ENCODE measurements at regions not wholly inside any gene's neighbourhood (a gene's known extent, or its start where the extent isn't known, plus 50 kb on each side); places are given as distances from the start of the nearest gene placed in this dataset.

GRCh38 chr10:129288999-129289584 lies 177.9 kb upstream of the MGMT start:
- no peak for TF ChIP-seq CTCF (IDR thresholded peaks at IDR 0.05)
- TF ChIP-seq EP300 (IDR thresholded peaks at IDR 0.05) = no peak
- TF ChIP-seq POLR2A (IDR thresholded peaks at IDR 0.05) = no peak
- H3K27me3 ChIP-seq = no peaks in the 10 kb centered on the region
- H3K4me3 ChIP-seq = no peak overlapping the region
- no peak overlapping the region for H3K27ac ChIP-seq
- no peak for DNase-seq
- intact Hi-C loops (cut with DNase I) = no loop called here
- no peaks in the 10 kb centered on the region for H3K9me3 ChIP-seq
- WGBS, 3 donors = 41 to 55% (median 43%) methylated on average over 6 of the region's 6 CpGs
- H3K36me3 ChIP-seq = no peaks in the 10 kb centered on the region
- no peaks in the 10 kb centered on the region for H3K4me1 ChIP-seq (ENCODE audit: insufficient read depth)

GRCh38 chr10:129293991-129294700 lies 172.9 kb upstream of the MGMT start:
- no peaks in the 10 kb centered on the region for H3K36me3 ChIP-seq
- H3K9me3 ChIP-seq = no peaks in the 10 kb centered on the region
- no peak for TF ChIP-seq CTCF (IDR thresholded peaks at IDR 0.05)
- no peak for TF ChIP-seq EP300 (IDR thresholded peaks at IDR 0.05)
- TF ChIP-seq POLR2A (IDR thresholded peaks at IDR 0.05) = no peak
- H3K4me3 ChIP-seq = no peak overlapping the region
- no peaks in the 10 kb centered on the region for H3K27me3 ChIP-seq
- no peak overlapping the region for H3K27ac ChIP-seq
- intact Hi-C loops (cut with DNase I) = no loop called here
- WGBS, 3 donors = 70 to 78% (median 78%) methylated on average over 2 of the region's 2 CpGs
- no peak for DNase-seq
- no peaks in the 10 kb centered on the region for H3K4me1 ChIP-seq (ENCODE audit: insufficient read depth)

- no peaks in the 10 kb centered on the region for H3K4me1 ChIP-seq (ENCODE audit: insufficient read depth)
- no peaks in the 10 kb centered on the region for H3K36me3 ChIP-seq
- WGBS, 3 donors = 78 to 89% (median 85%) methylated on average over 3 of the region's 3 CpGs
- TF ChIP-seq EP300 (IDR thresholded peaks at IDR 0.05) (no peak), POLR2A (IDR thresholded peaks at IDR 0.05) (no peak), CTCF (IDR thresholded peaks at IDR 0.05) (no peak)
- DNase-seq = no peak
- intact Hi-C loops (cut with DNase I) = no loop called here
- no peaks in the 10 kb centered on the region for H3K9me3 ChIP-seq
- no peak overlapping the region for H3K27ac ChIP-seq
- no peak overlapping the region for H3K4me3 ChIP-seq
- H3K27me3 ChIP-seq = no peaks in the 10 kb centered on the region
Observed at GRCh38 chr10:129294944-129295343, 172.1 kb upstream of the MGMT start.

GRCh38 chr10:129305046-129305445 lies 162.0 kb upstream of the MGMT start:
- no peak for TF ChIP-seq EP300 (IDR thresholded peaks at IDR 0.05)
- no peak for TF ChIP-seq CTCF (IDR thresholded peaks at IDR 0.05)
- TF ChIP-seq POLR2A (IDR thresholded peaks at IDR 0.05) = no peak
- no peaks in the 10 kb centered on the region for H3K36me3 ChIP-seq

More at GRCh38 chr10:129305046-129305445, 162.0 kb upstream of the MGMT start:
- Histone ChIP-seq H3K27ac (no peak overlapping the region), H3K27me3 (no peaks in the 10 kb centered on the region), H3K9me3 (no peaks in the 10 kb centered on the region), H3K4me3 (no peak overlapping the region), H3K4me1 (ENCODE audit: insufficient read depth) (no peaks in the 10 kb centered on the region)
- WGBS, 3 donors = 23 to 32% (median 25%) methylated on average over 5 of the region's 5 CpGs
- no peak for DNase-seq
- intact Hi-C loops (cut with DNase I) = no loop called here

All from ovary (tissue), 7 donors.